NB4 (cell line): ENCODE measurements at regions not wholly inside any gene's neighbourhood (a gene's known extent, or its start where the extent isn't known, plus 50 kb on each side); places are given as distances from the start of the nearest gene placed in this dataset.

ENCODE experiments used
- MYC ChIP-seq: IDR thresholded peaks from 2 replicates; pipeline ENCODE4 v1.6.1; 2011; ENCODE audit warnings: low read depth, low read length
- POLR2A ChIP-seq: IDR thresholded peaks from 2 replicates; pipeline ENCODE4 v1.6.1; 2011; ENCODE audit warnings: mild to moderate bottlenecking; ENCODE audit not compliant: insufficient read length; ENCODE audit errors: extremely low read depth
- TF ChIP-seq, protein P1 (sequence below): IDR thresholded peaks from one replicate; pipeline ENCODE4 v1.5.1; 2012; ENCODE audit warnings: low read depth, low read length
- TF ChIP-seq, protein P2 (sequence below): IDR thresholded peaks from 2 replicates; pipeline ENCODE4 v1.6.1; 2011; ENCODE audit warnings: low read depth, low read length

DNA sequence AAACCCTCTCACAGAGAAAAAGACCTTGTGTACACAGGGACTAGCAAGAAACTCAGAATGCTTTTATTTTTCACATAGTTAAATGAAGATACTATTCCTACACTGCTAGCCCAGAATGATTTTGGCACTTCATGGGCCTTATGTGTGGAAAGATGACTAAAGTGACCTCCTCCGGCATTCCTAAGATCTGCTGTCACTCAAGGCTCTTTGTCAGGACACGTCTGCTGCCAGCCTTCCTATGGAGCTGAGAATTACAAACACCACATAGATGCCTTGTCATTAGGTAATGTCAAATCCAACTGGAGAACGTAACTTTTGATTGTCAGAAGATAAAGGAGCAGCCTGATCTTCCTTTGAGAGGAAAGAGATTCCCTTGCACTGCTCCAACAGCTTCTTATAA lies 249.1 kb downstream of the FAT3 start:
- TF ChIP-seq, protein P1, sequence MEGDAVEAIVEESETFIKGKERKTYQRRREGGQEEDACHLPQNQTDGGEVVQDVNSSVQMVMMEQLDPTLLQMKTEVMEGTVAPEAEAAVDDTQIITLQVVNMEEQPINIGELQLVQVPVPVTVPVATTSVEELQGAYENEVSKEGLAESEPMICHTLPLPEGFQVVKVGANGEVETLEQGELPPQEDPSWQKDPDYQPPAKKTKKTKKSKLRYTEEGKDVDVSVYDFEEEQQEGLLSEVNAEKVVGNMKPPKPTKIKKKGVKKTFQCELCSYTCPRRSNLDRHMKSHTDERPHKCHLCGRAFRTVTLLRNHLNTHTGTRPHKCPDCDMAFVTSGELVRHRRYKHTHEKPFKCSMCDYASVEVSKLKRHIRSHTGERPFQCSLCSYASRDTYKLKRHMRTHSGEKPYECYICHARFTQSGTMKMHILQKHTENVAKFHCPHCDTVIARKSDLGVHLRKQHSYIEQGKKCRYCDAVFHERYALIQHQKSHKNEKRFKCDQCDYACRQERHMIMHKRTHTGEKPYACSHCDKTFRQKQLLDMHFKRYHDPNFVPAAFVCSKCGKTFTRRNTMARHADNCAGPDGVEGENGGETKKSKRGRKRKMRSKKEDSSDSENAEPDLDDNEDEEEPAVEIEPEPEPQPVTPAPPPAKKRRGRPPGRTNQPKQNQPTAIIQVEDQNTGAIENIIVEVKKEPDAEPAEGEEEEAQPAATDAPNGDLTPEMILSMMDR = no peak
- no peak for TF ChIP-seq POLR2A
- no peak for TF ChIP-seq MYC
- TF ChIP-seq, protein P2, sequence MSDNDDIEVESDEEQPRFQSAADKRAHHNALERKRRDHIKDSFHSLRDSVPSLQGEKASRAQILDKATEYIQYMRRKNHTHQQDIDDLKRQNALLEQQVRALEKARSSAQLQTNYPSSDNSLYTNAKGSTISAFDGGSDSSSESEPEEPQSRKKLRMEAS = no peak
